GM10266 (cell line): ENCODE measurements at regions not wholly inside any gene's neighbourhood (a gene's known extent, or its start where the extent isn't known, plus 50 kb on each side); places are given as distances from the start of the nearest gene placed in this dataset.
"Not testable (repeated sequence)": the region's sequence is repeated elsewhere in the genome, so short reads cannot be mapped to it uniquely, and the experiment has no call there.

Experiments used
- DNase-seq: peaks from one replicate; pipeline ENCODE4 v3.0.0; 2012; ENCODE audit errors: extremely low spot score
- CTCF ChIP-seq: IDR thresholded peaks from 2 replicates; pipeline ENCODE4 v1.5.1; 2012; ENCODE audit warnings: mild to moderate bottlenecking, low read depth; ENCODE audit not compliant: control insufficient read depth, insufficient read depth; ENCODE audit errors: missing control alignments

GRCh38 chr2:172256886-172257285, 154.2 kb upstream of the DLX2 start:
- no peak for DNase-seq
- no peak for TF ChIP-seq CTCF

GRCh38 chr2:172259827-172260226, 157.1 kb upstream of the DLX2 start:
- DNase-seq, result no peak
- no peak for TF ChIP-seq CTCF

- TF ChIP-seq CTCF, result no peak
- DNase-seq, result no peak
Measured at GRCh38 chr2:172260336-172260735, 157.6 kb upstream of the DLX2 start.

- TF ChIP-seq CTCF, result no peak
- no peak for DNase-seq
Measured at GRCh38 chr2:172261292-172261691, 158.6 kb upstream of the DLX2 start.

- no peak for TF ChIP-seq CTCF
- no peak for DNase-seq
Measured at GRCh38 chr2:172262486-172262885, 159.8 kb upstream of the DLX2 start.

GRCh38 chr2:172264820-172265219, 162.1 kb upstream of the DLX2 start:
- DNase-seq, result not testable (repeated sequence)

- not testable (repeated sequence) for DNase-seq
Measured at GRCh38 chr2:172269507-172270244, 157.7 kb upstream of the ITGA6 start.

- no peak for TF ChIP-seq CTCF
- DNase-seq, result no peak
Measured at GRCh38 chr2:172270278-172271079, 156.9 kb upstream of the ITGA6 start.
